ENCODE measurements at regions not wholly inside any gene's neighbourhood (a gene's known extent, or its start where the extent isn't known, plus 50 kb on each side); places are given as distances from the start of the nearest gene placed in this dataset.
"Not testable (repeated sequence)": the region's sequence is repeated elsewhere in the genome, so short reads cannot be mapped to it uniquely, and the experiment has no call there.

DNA sequence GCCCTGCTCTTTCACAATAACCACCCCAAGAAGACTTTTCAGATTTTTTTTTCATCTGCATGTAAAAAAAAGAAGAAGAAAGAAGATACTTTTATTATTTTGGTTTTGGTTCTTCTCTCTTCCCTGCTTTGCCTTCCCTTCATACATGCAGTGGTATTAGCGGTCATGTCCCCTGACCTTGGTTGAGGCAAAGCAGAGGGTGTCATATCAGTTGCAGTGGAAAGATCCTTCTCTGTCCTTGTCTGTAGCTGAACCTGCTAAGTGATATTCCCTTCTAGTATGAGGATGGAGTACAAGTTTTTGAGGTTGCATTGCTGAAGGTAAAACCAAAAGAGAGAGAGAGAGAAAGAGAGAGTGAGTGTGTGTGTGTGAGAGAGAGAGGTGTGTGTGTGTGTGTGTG, 345.7 kb downstream of the UTRN start:
- DNase-seq: no peak

GRCh38 chr6:144632266-144632665, 347.1 kb downstream of the UTRN start:
- DNase-seq: no peak

- DNase-seq: no peak
Observed at GRCh38 chr6:144633886-144634285, 348.8 kb downstream of the UTRN start.

DNA sequence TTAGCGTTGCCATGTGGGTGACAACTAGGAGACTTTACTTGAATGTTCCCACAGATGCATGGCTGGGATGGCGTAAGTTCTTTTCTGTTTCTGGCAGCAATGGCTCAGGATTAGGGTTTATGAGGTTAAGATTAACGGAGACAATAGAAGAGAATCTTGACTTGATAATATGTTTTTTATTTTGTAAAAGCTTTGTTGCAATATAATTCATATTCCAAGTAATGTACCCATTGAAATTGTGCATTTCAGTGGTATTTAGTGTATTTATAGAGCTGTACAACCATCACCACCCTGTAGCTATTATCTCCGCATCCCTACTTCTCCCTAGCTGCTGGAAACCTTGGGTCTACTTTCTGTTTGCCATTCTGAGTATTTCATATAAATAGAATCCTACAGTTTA, 349.2 kb downstream of the UTRN start:
- no peak for DNase-seq

GRCh38 chr6:144635051-144635450, 349.9 kb downstream of the UTRN start:
- DNase-seq: no peak

- not testable (repeated sequence) for DNase-seq
Observed at GRCh38 chr6:144636025-144636424, 350.9 kb downstream of the UTRN start.

DNA sequence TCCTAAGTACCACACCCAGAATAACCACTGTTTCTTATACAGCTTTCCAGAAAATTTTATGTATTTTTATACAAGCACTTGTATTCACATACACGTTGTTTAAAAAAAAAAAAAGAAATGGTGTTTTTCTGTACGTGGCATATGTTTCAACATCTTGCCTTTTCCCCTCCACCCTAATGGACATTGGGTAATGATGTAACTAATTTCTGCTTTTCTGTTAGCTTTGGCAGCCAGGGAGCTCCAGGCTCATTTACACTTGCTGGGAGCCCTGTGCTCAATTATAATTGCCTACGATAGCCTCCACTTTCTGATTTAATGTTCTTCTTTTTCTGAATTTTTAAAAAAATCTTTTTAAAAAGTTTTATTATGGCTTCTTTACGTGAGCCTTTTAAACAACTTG, 352.4 kb downstream of the UTRN start:
- DNase-seq: peak; percentile 63

- no peak for DNase-seq
Observed at GRCh38 chr6:144639654-144640053, 354.5 kb downstream of the UTRN start.

GRCh38 chr6:144641286-144641685, 356.2 kb downstream of the UTRN start:
- no peak for DNase-seq

GRCh38 chr6:144644776-144645175, 359.6 kb downstream of the UTRN start:
- no peak for DNase-seq

GRCh38 chr6:144646093-144647056, 361.2 kb downstream of the UTRN start:
- no peak for DNase-seq

DNA sequence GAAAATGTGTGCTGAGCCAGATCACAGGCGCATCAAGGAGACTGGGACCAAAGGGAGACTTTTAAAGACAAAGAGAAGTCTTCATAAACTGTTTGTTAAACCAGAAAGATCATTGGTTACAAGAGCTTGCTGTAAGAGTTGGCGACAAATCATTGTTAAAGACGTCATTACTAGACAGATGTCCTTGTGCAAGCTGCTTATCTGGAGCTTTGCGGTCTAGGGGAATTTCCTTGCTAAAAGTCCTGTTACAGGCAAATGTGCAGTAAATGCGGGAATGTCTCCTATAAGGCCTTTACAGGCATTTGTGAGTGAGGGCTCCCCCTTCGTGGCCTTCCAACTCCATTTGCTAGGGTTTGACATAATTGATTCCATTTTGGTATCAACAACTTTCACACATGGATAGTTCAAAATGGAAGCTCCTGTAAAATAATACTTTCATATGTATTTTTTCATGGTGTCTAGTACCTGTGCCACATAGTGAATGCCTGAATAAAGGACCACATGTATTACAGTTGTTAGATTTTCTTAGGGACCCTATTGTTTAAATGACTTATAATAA, 362.4 kb downstream of the UTRN start:
- no peak for DNase-seq

DNA sequence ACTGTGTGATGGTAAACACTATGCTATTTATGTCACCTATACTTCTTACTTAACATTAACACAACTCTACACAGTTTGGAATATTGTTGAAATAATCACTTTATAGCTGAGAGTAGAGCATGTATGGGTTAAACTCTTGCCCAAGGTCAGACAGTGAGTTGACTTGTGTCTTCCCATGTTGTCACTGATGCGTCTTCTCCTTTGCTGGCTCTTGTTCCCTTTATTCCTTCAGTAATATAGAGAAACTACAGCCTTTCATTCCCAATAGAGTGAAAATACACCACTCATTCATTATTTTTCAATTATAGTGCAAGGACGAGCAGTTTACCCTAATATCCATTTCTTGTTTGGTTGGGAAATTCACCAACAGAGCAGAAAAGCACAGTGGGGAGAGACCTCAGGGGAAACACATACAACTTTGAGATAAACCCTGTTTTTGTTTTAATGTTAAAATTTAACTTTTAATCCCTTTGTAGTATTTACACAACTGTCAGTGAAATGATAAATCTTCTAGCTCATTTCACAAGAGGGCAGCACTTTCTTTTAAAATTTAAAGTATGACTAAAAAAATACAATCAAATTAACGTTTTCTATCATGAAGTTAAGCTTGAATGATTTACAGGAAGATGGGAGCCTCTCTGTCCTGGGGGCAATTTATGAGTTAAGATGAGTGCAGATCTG, 363.0 kb downstream of the UTRN start:
- no peak for DNase-seq

GRCh38 chr6:144649085-144649484, 363.9 kb downstream of the UTRN start:
- no peak for DNase-seq

DNA sequence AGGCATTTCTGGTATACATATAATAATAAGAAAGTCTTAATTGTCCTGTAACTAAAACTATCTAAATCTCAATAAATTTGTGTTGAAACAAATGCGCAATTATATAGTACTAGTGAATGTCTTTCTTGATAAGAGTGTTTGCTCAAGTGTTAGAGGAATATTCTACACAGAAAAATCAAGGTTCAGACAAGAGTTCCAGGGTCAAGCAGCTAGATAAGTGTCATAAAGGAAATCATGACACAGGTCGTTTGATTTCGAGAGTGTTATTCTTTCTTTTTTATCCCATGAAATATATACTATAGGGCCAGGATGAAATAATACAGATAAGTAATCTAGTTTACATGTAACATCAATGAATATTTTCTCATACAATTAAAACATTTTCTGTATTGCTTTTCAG, 366.1 kb downstream of the UTRN start:
- no peak for DNase-seq

DNA sequence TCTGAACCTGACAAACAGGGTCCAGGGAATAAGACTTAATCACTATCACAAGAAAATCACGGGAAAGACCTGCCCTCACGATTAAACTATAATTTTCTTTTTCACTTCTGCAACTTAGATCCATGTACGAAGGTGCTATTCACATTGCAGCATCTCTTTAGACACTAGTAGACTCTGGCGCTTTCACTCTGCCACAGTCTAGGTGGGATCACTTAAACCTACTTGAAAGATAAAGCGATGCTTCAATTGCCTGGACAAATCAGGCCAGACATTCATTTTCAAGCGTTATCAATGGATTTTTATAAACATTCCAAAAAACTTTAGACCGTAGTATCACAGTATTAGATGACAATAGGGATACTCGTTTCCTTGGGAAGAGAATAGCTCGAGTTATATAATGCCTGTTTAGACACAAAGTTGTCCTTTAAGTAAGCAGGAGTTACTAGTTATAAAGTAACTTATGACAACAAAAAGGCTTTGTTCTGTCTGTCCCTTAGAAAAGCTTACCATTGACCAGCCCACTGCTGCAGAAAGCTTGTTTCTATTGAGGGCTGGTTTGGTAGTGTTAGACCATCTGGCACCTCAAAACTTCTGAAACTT, 367.3 kb downstream of the UTRN start:
- no peak for DNase-seq

GRCh38 chr6:144653885-144654505, 368.9 kb downstream of the UTRN start:
- no peak for DNase-seq

- DNase-seq: no peak
Observed at GRCh38 chr6:144654506-144654905, 369.4 kb downstream of the UTRN start.

DNA sequence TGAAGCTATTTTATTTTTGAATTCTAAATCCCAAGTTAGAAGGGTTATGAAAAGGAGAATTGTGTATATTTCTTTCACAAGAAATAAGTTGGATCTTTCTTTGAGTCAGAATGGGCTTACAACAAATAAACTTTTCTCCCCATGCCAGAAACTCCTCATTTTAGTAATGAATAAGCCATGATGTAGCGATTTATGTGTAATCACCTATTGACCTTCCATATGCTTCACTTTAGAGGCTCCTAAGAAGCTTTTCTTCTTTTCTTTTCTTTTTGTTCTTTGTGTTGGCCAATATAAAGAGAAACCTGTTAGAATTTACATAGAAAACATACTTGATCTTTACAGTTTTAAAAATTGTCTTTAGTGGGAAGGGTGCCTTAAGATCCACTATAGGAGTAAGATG, 370.2 kb downstream of the UTRN start:
- DNase-seq: no peak

DNA sequence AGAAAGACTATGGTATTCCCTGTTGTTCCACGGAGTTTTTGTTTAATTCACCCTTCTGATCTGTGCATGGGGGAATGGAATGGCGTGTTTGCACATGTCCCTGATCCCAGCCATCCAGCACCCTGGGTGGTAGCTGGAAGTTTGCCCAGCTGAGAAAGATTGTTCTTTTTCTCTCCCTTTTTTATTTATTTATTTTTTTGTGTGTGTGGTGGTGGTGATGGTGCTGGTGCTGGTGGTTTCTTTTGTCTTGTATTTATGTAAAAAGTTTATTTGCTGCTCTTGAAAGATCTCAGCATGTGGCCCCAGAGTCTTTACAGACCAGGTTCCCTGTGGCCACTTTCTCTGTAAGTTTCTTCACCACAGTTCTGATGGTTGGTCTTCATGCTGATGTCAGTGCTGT, 372.6 kb downstream of the UTRN start:
- peak; percentile 67 for DNase-seq

DNA sequence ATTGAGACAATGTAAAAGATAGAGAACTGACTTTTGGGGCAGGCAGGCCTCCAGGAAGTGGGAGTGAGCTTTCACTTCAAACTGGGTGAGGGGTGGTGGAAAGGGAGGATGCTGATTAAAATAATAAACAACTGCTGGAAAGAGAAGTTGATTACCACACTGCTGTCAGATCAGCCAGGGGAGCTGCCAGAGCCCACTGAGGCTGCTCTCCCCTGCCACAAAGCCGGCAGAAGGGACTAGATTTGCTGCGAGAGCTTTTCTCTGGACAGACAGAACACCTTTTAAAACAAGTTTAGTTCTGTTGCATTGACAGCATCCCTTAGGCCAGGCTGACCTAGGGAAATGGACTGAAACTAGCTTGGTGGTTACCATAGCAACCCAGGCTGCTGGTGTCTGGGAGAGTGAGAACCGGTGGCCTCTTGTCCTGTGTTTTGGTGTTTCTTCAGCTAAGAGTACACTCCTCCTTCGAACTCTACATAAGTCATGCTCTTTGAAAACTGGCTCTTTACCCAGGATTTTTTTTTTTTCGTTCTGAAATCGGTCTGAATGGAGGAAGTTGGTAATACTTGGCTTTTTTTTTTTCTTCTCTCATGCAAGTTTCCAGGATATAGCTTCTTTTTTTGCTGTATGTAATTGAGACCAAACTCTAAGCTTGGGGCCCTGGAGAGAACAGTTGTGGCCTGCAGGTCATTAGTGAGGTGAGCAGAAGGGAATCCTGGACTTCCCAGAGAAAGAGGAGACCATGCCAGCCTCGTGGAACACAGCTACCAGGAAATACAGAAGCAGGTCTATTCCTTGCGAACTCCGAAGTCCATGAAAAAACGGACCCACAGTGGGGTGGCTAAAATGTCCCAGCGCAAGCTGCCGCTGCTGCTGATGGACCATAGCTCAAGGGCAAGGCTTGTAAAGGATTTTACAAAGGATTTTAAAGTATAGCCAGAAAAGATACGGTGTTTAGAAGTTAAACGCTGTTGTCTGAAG, 374.4 kb downstream of the UTRN start:
- no peak for DNase-seq

Data from NCI-H2171 treated with DMSO at 0.1 percent for 48 hours (cell line).